Activated naive CD4-positive, alpha-beta T cell treated with anti-CD3 and anti-CD28 coated beads, Interleukin-2, amount 10 ng/mL, durations not matched to agents 7 days and 5 days (primary cell): ENCODE measurements at regions not wholly inside any gene's neighbourhood (a gene's known extent, or its start where the extent isn't known, plus 50 kb on each side); places are given as distances from the start of the nearest gene placed in this dataset.

ENCODE experiments used
- CTCF ChIA-PET: fragments of 350-600 bp; sonication (Branson Sonifier 250); formaldehyde crosslinking; loops from one replicate; lab custom pipeline; 2021; ENCODE audit warnings: antibody characterized with exemption; lab: Charles Lee
- DNase-seq: peaks from one replicate; pipeline ENCODE4 v3.0.0-alpha.2; 2020
- H3K27ac Mint-ChIP-seq: one replicate; pipeline ENCODE4 v1.8.0; 2021; ENCODE audit warnings: mild to moderate bottlenecking, moderate library complexity, mixed read lengths
- H3K27me3 Mint-ChIP-seq: one replicate; pipeline ENCODE4 v1.8.0; 2021; ENCODE audit warnings: mild to moderate bottlenecking, mixed read lengths
- H3K36me3 Mint-ChIP-seq: one replicate; pipeline ENCODE4 v1.8.0; 2021; ENCODE audit warnings: mixed read lengths
- H3K4me1 Mint-ChIP-seq: one replicate; pipeline ENCODE4 v1.8.0; 2021; ENCODE audit warnings: mixed read lengths
- H3K4me3 Mint-ChIP-seq: one replicate; pipeline ENCODE4 v1.8.0; 2021; ENCODE audit warnings: mild to moderate bottlenecking, moderate library complexity, mixed read lengths
- H3K9me3 Mint-ChIP-seq: one replicate; pipeline ENCODE4 v1.8.0; 2021; ENCODE audit warnings: mixed read lengths

- Mint-ChIP-seq H3K27ac (no peak overlapping the region), H3K9me3 (peaks cover 8% of the 10 kb centered on the region), H3K4me1 (no peaks in the 10 kb centered on the region), H3K36me3 (no peaks in the 10 kb centered on the region), H3K27me3 (no peaks in the 10 kb centered on the region), H3K4me3 (no peak overlapping the region)
- CTCF ChIA-PET: no interaction called here
- no peak for DNase-seq
Measured at GRCh38 chr5:27311544-27311943, 273.2 kb upstream of the CDH9 start.

GRCh38 chr5:27308153-27308552, 269.8 kb upstream of the CDH9 start:
- H3K4me1 Mint-ChIP-seq: no peaks in the 10 kb centered on the region
- no peak overlapping the region for H3K4me3 Mint-ChIP-seq
- CTCF ChIA-PET: no interaction called here
- no peaks in the 10 kb centered on the region for H3K36me3 Mint-ChIP-seq
- peaks cover 4% of the 10 kb centered on the region for H3K9me3 Mint-ChIP-seq
- no peak for DNase-seq
- no peak overlapping the region for H3K27ac Mint-ChIP-seq
- no peaks in the 10 kb centered on the region for H3K27me3 Mint-ChIP-seq

- Mint-ChIP-seq H3K36me3 (no peaks in the 10 kb centered on the region), H3K9me3 (peaks cover 14% of the 10 kb centered on the region), H3K4me1 (no peaks in the 10 kb centered on the region), H3K27me3 (no peaks in the 10 kb centered on the region), H3K4me3 (no peak overlapping the region), H3K27ac (no peak overlapping the region)
- CTCF ChIA-PET: no interaction called here
- DNase-seq: no peak
Measured at GRCh38 chr5:27290172-27290571, 251.8 kb upstream of the CDH9 start.

- no peak overlapping the region for H3K27ac Mint-ChIP-seq
- H3K36me3 Mint-ChIP-seq: no peaks in the 10 kb centered on the region
- no peak overlapping the region for H3K4me3 Mint-ChIP-seq
- no peaks in the 10 kb centered on the region for H3K4me1 Mint-ChIP-seq
- no peak for DNase-seq
- CTCF ChIA-PET: no interaction called here
- peaks cover 17% of the 10 kb centered on the region for H3K9me3 Mint-ChIP-seq
- no peaks in the 10 kb centered on the region for H3K27me3 Mint-ChIP-seq
Measured at GRCh38 chr5:27276119-27276518, 237.7 kb upstream of the CDH9 start.

- H3K27me3 Mint-ChIP-seq: no peaks in the 10 kb centered on the region
- no peaks in the 10 kb centered on the region for H3K36me3 Mint-ChIP-seq
- no peaks in the 10 kb centered on the region for H3K4me1 Mint-ChIP-seq
Measured at GRCh38 chr5:27275345-27275744, 237.0 kb upstream of the CDH9 start.

GRCh38 chr5:27269766-27270165, 231.4 kb upstream of the CDH9 start:
- H3K4me3 Mint-ChIP-seq: no peak overlapping the region
- no peaks in the 10 kb centered on the region for H3K27me3 Mint-ChIP-seq
- H3K27ac Mint-ChIP-seq: no peak overlapping the region
- H3K9me3 Mint-ChIP-seq: peaks cover 21% of the 10 kb centered on the region
- H3K36me3 Mint-ChIP-seq: no peaks in the 10 kb centered on the region
- CTCF ChIA-PET: no interaction called here
- no peak for DNase-seq
- H3K4me1 Mint-ChIP-seq: no peaks in the 10 kb centered on the region

More at GRCh38 chr5:27275345-27275744, 237.0 kb upstream of the CDH9 start:
- H3K27ac Mint-ChIP-seq: no peak overlapping the region
- CTCF ChIA-PET: no interaction called here
- peaks cover 16% of the 10 kb centered on the region for H3K9me3 Mint-ChIP-seq
- no peak for DNase-seq
- H3K4me3 Mint-ChIP-seq: no peak overlapping the region

- no peaks in the 10 kb centered on the region for H3K27me3 Mint-ChIP-seq
- H3K4me3 Mint-ChIP-seq: no peak overlapping the region
- no peak overlapping the region for H3K27ac Mint-ChIP-seq
- CTCF ChIA-PET: no interaction called here
- no peaks in the 10 kb centered on the region for H3K36me3 Mint-ChIP-seq
- no peaks in the 10 kb centered on the region for H3K4me1 Mint-ChIP-seq
- no peak for DNase-seq
- peaks cover 26% of the 10 kb centered on the region for H3K9me3 Mint-ChIP-seq
Measured at GRCh38 chr5:27267209-27267824, 228.9 kb upstream of the CDH9 start.

- Mint-ChIP-seq H3K9me3 (peaks cover 26% of the 10 kb centered on the region), H3K4me3 (no peak overlapping the region), H3K36me3 (no peaks in the 10 kb centered on the region), H3K27ac (no peak overlapping the region), H3K27me3 (no peaks in the 10 kb centered on the region), H3K4me1 (no peaks in the 10 kb centered on the region)
- DNase-seq: no peak
- CTCF ChIA-PET: no interaction called here
Measured at GRCh38 chr5:27266184-27266583, 227.8 kb upstream of the CDH9 start.

GRCh38 chr5:27257696-27258095, 219.3 kb upstream of the CDH9 start:
- Mint-ChIP-seq H3K9me3 (peaks cover 11% of the 10 kb centered on the region), H3K4me1 (no peaks in the 10 kb centered on the region), H3K27me3 (no peaks in the 10 kb centered on the region), H3K4me3 (no peak overlapping the region), H3K27ac (no peak overlapping the region), H3K36me3 (no peaks in the 10 kb centered on the region)
- DNase-seq: no peak
- CTCF ChIA-PET: no interaction called here

- Mint-ChIP-seq H3K4me1 (no peaks in the 10 kb centered on the region), H3K27me3 (no peaks in the 10 kb centered on the region), H3K4me3 (no peak overlapping the region), H3K9me3 (peaks cover 5% of the 10 kb centered on the region), H3K27ac (no peak overlapping the region), H3K36me3 (no peaks in the 10 kb centered on the region)
- CTCF ChIA-PET: no interaction called here
- no peak for DNase-seq
Measured at GRCh38 chr5:27252911-27253310, 214.5 kb upstream of the CDH9 start.

GRCh38 chr5:27242258-27242626, 203.9 kb upstream of the CDH9 start:
- no peak for DNase-seq
- Mint-ChIP-seq H3K36me3 (no peaks in the 10 kb centered on the region), H3K9me3 (peaks cover 4% of the 10 kb centered on the region), H3K4me3 (no peak overlapping the region), H3K4me1 (no peaks in the 10 kb centered on the region), H3K27me3 (no peaks in the 10 kb centered on the region), H3K27ac (no peak overlapping the region)
- CTCF ChIA-PET: no interaction called here

GRCh38 chr5:27241564-27242257, 203.3 kb upstream of the CDH9 start:
- H3K4me1 Mint-ChIP-seq: no peaks in the 10 kb centered on the region
- no peak overlapping the region for H3K4me3 Mint-ChIP-seq
- no peaks in the 10 kb centered on the region for H3K36me3 Mint-ChIP-seq
- H3K27ac Mint-ChIP-seq: no peak overlapping the region
- H3K9me3 Mint-ChIP-seq: peaks cover 2% of the 10 kb centered on the region
- no peak for DNase-seq
- H3K27me3 Mint-ChIP-seq: no peaks in the 10 kb centered on the region
- CTCF ChIA-PET: interaction anchor here (0.5 kb wide), 1 partner anchor 188 kb away, joined by 3 read pairs; no protein-coding TSS in a partner anchor

GRCh38 chr5:27240791-27241190, 202.4 kb upstream of the CDH9 start:
- Mint-ChIP-seq H3K4me1 (no peaks in the 10 kb centered on the region), H3K27me3 (no peaks in the 10 kb centered on the region), H3K27ac (no peak overlapping the region), H3K36me3 (no peaks in the 10 kb centered on the region), H3K4me3 (no peak overlapping the region), H3K9me3 (peaks cover 5% of the 10 kb centered on the region)
- no peak for DNase-seq
- CTCF ChIA-PET: no interaction called here

GRCh38 chr5:27234916-27235315, 196.5 kb upstream of the CDH9 start:
- H3K9me3 Mint-ChIP-seq: peaks cover 8% of the 10 kb centered on the region
- CTCF ChIA-PET: no interaction called here
- DNase-seq: no peak
- no peaks in the 10 kb centered on the region for H3K4me1 Mint-ChIP-seq
- no peaks in the 10 kb centered on the region for H3K36me3 Mint-ChIP-seq
- H3K4me3 Mint-ChIP-seq: no peak overlapping the region
- no peak overlapping the region for H3K27ac Mint-ChIP-seq
- no peaks in the 10 kb centered on the region for H3K27me3 Mint-ChIP-seq

- Mint-ChIP-seq H3K4me3 (no peak overlapping the region), H3K9me3 (peaks cover 18% of the 10 kb centered on the region), H3K36me3 (no peaks in the 10 kb centered on the region), H3K27ac (no peak overlapping the region), H3K27me3 (no peaks in the 10 kb centered on the region), H3K4me1 (no peaks in the 10 kb centered on the region)
- DNase-seq: no peak
- CTCF ChIA-PET: no interaction called here
Measured at GRCh38 chr5:27221410-27221809, 183.0 kb upstream of the CDH9 start.
